GM03348 (cell line): ENCODE measurements at regions not wholly inside any gene's neighbourhood (a gene's known extent, or its start where the extent isn't known, plus 50 kb on each side); places are given as distances from the start of the nearest gene placed in this dataset.

Source experiments
- DNase-seq: peaks from one replicate; pipeline ENCODE4 v3.0.0; 2012; ENCODE audit warnings: low spot score

GRCh38 chr3:83302091-83302490 is 1540.6 kb upstream of the GBE1 start:
- DNase-seq: no peak

DNA sequence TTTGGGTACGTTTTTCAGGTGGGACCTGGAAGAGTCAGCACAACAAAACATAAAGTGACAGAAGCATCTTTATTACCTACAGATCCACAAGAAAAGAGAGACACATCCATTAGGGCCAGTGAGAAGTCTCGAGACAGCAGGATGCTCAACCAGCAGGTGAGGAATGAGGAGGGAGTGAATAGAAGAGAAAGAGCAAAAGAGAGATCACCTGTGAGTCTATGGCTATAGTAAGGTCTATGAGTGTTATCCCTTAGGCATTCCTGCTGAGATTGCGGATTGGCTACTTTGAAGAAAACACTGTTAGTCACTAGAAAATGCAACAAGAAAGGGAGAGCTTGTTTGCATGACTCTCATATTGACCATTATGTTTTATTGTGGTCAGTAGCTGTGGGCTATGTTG is 1556.2 kb upstream of the GBE1 start:
- DNase-seq: no peak

GRCh38 chr3:83320726-83321125 is 1559.3 kb upstream of the GBE1 start:
- no peak for DNase-seq

GRCh38 chr3:83321457-83321856 is 1560.0 kb upstream of the GBE1 start:
- DNase-seq: no peak

GRCh38 chr3:83321891-83322290 is 1560.4 kb upstream of the GBE1 start:
- no peak for DNase-seq

GRCh38 chr3:83354205-83354604 is 1592.8 kb upstream of the GBE1 start:
- no peak for DNase-seq

DNA sequence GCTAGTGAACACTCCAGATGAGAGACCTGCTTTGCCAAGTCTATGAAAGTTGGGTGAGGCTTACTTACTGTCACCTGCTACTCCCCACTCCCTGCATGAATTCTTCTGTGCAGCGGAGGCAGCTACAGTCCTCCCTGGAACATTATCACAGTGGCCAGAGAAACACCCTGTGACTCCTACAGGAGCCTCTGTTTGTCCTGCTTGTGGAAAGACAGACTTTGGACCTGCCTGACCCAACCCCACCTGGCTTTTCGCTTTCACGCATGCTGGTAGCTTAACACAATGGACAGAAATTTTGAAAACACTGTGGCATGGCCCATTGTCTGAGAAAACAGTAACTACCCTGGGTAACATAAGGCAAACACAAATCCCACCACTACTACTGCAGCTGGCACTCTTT is 1565.5 kb upstream of the CADM2 start:
- DNase-seq: no peak

DNA sequence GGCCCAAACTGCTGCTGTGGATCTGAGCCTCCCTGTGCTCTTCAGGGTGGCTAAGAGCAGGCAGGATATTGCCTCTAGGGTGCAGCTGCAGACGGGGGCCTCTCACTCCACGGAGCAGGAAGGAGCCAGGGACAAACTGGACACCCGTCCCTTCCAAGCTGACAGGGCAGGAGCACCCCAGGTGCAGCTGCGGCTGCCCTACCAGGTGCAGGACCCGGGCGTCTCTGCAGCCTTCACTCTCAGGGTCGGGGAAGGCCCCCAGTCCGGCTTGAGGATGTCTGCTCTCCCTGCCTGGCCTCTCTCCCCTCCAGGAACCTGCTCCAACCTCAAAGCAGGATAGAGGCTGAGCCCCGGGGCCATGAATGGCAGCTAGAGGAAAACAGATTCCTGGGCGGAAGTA is 1554.9 kb upstream of the CADM2 start:
- DNase-seq: no peak

DNA sequence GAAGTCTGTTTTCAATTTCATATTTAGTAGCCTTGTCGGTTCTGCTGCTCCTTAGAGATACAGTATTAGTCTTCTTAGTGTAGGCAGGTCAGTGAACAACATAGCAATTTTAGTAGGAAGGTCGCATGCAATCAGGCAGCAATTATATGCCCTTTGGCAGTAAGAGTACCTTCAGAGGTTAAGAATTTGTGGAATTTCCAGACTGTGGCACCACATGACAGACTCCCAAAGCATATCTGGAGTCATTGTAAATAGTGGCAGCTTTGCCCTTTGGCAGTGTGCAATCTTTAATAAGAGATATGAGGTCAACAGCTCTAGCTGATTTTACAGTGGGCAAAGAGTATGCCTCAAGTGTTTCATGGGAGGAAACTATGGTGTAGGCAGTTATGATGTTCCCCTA is 1532.5 kb upstream of the CADM2 start:
- DNase-seq: no peak

DNA sequence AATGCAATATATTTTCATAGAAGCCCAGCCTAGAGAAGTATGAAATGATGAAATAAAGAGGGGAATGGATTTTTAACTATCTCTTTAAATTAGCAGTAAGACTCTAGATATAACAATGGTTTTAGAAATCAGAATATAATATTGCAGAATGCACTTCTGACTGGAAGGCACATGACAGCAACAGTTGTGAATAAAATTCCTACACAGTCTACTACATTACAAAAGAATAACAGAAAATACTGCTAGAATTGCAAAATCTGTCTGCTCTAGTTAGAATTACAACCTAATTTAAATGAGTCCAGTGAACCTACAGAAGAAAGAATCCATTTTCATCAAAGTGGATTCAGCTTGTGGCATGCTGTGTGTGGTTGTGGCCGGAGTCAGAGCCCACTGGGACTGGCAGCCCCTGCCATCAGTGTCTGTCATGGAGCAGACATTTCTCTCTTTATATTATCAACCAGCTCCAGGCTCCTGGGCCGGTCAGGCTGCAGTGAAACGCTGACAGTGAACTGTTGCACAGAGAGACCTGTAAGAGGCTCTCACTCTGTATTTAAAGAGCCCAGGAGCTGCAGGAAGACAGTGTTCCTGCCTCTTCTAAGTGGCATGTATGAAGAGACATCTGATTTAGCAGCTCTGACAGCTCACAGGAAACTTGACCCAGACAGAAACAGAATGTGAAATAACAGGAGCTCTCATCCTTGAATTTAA is 1523.8 kb upstream of the CADM2 start:
- no peak for DNase-seq

DNA sequence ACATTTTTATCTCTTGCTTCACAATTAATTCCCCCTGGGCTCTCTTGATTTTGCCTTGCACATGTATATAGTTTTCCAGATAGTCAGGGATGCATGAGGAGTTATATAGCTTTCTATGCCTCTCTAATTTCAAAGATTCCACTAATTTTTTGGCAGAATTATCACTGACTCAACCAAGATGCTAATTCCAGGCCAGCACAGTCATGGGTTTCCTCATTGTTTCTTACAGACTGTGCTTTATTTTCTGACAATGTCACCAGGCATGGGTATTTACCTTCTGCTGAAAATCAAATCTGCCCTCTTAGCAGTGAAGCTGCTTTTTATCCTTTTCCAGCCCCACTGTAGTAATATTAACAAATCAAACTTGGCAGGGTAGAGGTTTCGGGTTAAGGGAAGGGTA is 1520.6 kb upstream of the CADM2 start:
- DNase-seq: no peak

- DNase-seq: no peak
Observed at GRCh38 chr3:83453056-83453455, 1505.7 kb upstream of the CADM2 start.

- DNase-seq: no peak
Observed at GRCh38 chr3:83454353-83454752, 1504.4 kb upstream of the CADM2 start.

DNA sequence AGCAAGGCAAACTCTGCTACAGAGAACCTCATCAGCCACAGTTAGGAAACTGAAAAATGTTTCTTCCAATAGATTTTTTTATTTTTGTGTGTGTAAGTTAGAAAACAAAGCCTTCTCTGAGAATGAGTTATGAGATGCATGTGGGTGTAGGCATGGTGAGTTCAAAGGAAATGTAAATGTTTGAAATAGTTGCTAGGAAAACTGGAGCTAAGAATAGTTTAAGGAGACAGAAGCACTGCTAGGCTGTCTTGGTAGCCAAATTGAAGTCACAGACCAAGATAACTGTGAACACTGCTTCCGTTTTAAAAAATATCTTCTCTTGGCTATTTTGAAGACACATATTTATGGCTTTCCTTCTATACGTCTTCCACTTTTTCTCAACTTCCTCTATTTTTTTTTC is 1501.2 kb upstream of the CADM2 start:
- DNase-seq: no peak

GRCh38 chr3:83460052-83460451 is 1498.7 kb upstream of the CADM2 start:
- DNase-seq: no peak

GRCh38 chr3:83461411-83461810 is 1497.4 kb upstream of the CADM2 start:
- no peak for DNase-seq

DNA sequence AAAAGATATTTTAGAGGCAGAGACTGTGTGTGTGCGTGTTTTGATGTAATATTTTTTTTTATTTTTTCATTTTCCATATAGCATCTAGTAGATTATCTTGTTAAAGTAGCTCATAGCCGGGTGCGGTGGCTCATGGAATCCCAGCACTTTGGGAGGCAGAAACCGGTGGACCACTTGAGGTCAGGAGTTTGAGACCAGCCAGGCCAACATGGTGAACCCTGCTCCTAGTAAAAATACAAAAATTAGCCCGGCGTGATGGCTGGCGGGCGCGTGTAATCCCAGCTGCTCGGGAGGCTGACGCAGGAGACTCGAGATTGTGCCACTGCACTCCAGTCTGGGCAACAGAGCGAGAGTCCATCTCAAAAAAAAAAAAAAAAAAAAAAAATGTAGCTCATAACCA is 1481.2 kb upstream of the CADM2 start:
- DNase-seq: no peak

GRCh38 chr3:83482402-83483070 is 1476.3 kb upstream of the CADM2 start:
- DNase-seq: no peak

GRCh38 chr3:83496462-83496861 is 1462.3 kb upstream of the CADM2 start:
- DNase-seq: no peak

DNA sequence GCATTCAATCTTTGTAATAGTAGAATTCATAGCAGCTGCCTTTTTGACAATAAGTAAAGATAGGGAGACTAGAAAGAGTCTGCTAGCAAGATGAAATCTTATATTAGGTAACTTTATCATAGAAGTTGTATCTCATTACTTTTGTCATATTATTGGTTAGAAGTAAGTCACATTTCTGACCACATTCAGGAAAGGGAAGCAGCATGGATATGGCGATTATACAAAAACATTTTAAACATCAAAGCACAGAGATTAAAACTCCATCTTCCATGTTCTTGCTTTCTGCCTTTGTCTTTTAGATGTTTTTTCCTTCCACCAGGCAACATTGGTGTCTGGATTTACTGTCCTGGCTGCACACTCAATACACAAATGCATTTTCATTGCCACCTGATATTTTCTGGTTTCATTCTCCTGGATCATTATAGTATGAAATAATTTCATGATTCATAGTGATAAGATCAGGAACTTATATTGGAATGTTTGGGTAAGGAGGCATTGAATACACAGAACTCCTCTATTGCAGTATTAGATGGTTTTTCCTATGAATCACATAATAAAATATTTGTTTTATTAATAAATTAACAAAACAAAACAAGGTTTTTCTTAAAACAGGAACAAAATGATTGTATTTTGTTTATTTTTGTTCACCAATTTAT is 1460.3 kb upstream of the CADM2 start:
- no peak for DNase-seq

GRCh38 chr3:83500422-83500821 is 1458.4 kb upstream of the CADM2 start:
- no peak for DNase-seq

- no peak for DNase-seq
Observed at GRCh38 chr3:83500931-83501330, 1457.9 kb upstream of the CADM2 start.

DNA sequence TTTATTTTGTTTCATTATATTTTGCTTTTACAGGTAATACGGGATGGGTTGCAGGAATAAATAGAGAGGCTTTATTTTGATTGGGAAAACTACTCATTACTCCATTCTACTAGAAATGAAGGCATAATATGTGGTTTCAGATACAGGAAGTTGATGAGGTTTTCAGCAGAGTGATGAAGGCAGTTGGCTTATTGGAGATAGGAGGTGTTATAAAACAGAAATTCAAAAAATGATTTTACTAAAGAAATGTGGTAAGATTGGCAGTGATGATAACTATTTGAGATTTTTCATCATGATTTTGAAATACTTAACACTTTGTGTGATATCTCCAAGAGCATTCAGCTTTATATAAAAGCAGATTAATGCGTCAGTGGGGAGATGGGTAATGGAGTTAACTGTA is 1445.7 kb upstream of the CADM2 start:
- DNase-seq: no peak

DNA sequence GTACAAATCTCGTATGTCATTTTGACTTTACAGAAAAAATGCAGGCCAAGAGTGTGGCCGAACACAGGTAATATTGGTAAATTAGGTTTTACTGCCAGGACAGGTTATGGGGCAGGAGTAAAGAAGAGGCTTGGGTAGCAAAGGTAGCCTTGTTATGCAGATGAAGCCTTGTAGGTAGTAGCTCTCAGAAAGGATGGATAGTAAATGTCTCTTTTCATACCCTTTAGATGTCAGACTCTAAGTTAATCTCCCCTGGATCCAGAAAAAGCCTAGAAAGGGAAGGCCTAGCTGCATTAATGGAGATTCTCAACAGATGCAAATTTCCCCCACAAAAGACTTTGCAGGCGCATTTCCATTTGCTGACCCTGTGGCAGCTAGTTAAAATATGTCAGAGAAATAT is 1445.1 kb upstream of the CADM2 start:
- no peak for DNase-seq
